Endothelial cell of umbilical vein (primary cell): ENCODE measurements at regions not wholly inside any gene's neighbourhood (a gene's known extent, or its start where the extent isn't known, plus 50 kb on each side); places are given as distances from the start of the nearest gene placed in this dataset.

Source experiments
- EZH2 ChIP-seq: IDR thresholded peaks from 2 replicates; pipeline ENCODE4 v1.6.1; 2012; ENCODE audit warnings: borderline replicate concordance, low read depth, mild to moderate bottlenecking, moderate library complexity, low read length, inconsistent platforms; ENCODE audit not compliant: severe bottlenecking
- FOS ChIP-seq: IDR thresholded peaks from 2 replicates; pipeline ENCODE4 v1.6.1; 2011; ENCODE audit warnings: mild to moderate bottlenecking, low read length, moderate library complexity, borderline replicate concordance; ENCODE audit not compliant: insufficient read depth
- GATA2 ChIP-seq: IDR thresholded peaks from 2 replicates; pipeline ENCODE4 v1.7.0; 2011; ENCODE audit warnings: low read depth, mild to moderate bottlenecking, moderate library complexity, mixed read lengths, low read length; ENCODE audit not compliant: insufficient read length, insufficient read depth
- MYC ChIP-seq: IDR thresholded peaks from one replicate; pipeline ENCODE4 v1.6.1; 2011; ENCODE audit warnings: mild to moderate bottlenecking, low read depth, low read length
- POLR2A ChIP-seq: IDR thresholded peaks from 2 replicates; pipeline ENCODE4 v1.6.1; 2012; ENCODE audit warnings: low read depth, mild to moderate bottlenecking, control low read depth, low read length
- POLR2AphosphoS5 ChIP-seq: IDR thresholded peaks from 2 replicates; pipeline ENCODE4 v1.6.1; 2012; ENCODE audit warnings: low read depth, mild to moderate bottlenecking, control low read depth, low read length, moderate library complexity; ENCODE audit not compliant: insufficient read depth
- TF ChIP-seq, protein P1 (sequence below), 2 donors: IDR thresholded peaks; 1 replicate in 1 of 2; 2 replicates in 1 of 2; pipeline ENCODE4 v1.5.1; 2011; ENCODE audit warnings: low read length in 2 of 2, mild to moderate bottlenecking in 2 of 2, moderate library complexity in 2 of 2, control low read depth in 1 of 2, inconsistent platforms in 1 of 2, low read depth in 1 of 2; ENCODE audit not compliant: insufficient read depth in 1 of 2; ENCODE audit errors: extremely low read depth in 1 of 2
- TF ChIP-seq, protein P2 (sequence below): IDR thresholded peaks from 2 replicates; pipeline ENCODE4 v1.6.1; 2011; ENCODE audit not compliant: insufficient read depth, insufficient read length

DNA sequence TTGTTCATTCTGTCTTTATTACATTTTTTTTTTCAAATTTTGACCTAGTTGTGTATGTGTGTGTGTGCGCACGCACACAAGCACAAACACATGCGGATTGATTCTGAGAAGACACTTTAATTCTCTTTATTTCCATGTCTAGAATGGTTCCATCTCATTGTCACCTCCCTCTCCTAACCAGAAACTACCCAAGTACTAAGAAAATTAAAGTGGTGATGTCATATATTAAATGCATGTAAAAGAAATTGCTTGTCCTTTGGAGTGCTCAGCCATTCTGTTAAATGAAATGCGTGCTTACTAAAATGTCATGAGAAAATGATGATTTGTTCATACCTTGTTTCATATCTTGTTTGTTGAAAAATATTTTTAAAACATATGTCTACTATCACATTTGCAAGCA lies 1297.0 kb upstream of the TENM3 start:
- TF ChIP-seq, protein P1, sequence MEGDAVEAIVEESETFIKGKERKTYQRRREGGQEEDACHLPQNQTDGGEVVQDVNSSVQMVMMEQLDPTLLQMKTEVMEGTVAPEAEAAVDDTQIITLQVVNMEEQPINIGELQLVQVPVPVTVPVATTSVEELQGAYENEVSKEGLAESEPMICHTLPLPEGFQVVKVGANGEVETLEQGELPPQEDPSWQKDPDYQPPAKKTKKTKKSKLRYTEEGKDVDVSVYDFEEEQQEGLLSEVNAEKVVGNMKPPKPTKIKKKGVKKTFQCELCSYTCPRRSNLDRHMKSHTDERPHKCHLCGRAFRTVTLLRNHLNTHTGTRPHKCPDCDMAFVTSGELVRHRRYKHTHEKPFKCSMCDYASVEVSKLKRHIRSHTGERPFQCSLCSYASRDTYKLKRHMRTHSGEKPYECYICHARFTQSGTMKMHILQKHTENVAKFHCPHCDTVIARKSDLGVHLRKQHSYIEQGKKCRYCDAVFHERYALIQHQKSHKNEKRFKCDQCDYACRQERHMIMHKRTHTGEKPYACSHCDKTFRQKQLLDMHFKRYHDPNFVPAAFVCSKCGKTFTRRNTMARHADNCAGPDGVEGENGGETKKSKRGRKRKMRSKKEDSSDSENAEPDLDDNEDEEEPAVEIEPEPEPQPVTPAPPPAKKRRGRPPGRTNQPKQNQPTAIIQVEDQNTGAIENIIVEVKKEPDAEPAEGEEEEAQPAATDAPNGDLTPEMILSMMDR (IDR thresholded peaks at IDR 0.05; ENCODE audit: extremely low read depth in 1 of 2, insufficient read depth in 1 of 2, low read depth in 1 of 2, low read length in 2 of 2), result no peak
- TF ChIP-seq POLR2A (no peak), POLR2AphosphoS5 (no peak), EZH2 (no peak), GATA2 (no peak), MYC (no peak), FOS (no peak)
- TF ChIP-seq, protein P2, sequence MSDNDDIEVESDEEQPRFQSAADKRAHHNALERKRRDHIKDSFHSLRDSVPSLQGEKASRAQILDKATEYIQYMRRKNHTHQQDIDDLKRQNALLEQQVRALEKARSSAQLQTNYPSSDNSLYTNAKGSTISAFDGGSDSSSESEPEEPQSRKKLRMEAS, result no peak
